HG03521 (cell line): ENCODE measurements at regions not wholly inside any gene's neighbourhood (a gene's known extent, or its start where the extent isn't known, plus 50 kb on each side); places are given as distances from the start of the nearest gene placed in this dataset.

Experiments used
- ATAC-seq: cut with Tn5 transposase; IDR thresholded peaks from one replicate; pipeline ENCODE4 v1.9.1; 2021; ENCODE audit warnings: mild to moderate bottlenecking, moderate library complexity; ENCODE audit not compliant: unreplicated experiment

DNA sequence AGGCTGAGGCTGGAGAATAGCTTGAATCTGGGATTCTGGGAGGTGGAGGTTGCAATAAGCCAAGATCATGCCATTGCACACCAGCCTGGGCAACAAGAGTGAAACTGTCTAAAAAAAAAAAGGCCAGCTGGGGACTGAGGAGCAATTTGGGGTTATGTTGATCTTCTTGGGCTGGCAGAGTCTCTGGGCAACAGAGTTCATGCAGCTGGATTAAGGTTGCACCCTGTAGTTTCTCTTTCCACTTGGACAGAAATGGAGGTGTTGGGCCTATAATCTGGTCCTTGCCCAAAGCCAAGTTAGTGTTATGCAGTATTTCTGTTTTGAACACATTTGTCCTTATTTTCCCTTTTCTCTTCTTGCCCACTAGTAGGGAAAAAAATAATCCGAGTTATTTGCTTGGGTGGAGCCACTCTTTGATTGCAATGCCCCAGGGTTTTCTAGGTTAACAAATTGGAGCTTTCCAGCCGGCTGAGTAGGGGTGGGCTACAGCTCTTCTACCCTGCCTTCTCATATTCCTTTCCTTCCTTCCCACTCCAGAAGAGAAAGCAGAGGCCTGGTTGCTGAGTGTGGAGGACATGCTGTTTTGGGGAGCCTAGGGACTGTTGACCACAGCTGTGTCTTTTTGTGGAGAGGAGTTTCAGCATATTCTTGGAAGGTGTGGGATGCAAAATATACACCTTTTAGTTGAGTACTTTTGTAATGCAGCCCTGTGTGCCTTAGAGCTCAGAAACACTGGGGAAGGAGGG is 213.9 kb downstream of the SOX4 start:
- no peak for ATAC-seq

DNA sequence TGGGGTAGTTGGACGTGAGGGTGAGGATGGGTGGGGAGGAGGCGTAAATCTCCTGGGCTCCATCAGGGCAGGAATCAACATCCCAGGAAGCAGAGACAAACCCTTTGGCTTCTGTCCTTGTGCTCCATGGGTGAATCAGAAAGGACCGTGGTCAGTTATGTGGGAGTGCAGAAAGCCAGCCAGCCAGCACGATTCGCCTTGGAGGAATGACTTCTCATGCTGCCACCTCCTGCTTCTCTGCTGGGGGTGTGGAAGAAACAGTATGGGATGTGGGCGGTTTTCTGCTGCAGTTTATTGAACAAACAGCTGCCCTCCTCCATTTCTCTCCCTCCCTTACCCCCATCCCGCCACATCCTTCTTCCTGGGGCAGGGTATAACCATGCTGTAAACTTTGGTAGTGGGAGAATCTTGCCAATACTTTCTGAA is 214.5 kb downstream of the SOX4 start:
- ATAC-seq = no peak

DNA sequence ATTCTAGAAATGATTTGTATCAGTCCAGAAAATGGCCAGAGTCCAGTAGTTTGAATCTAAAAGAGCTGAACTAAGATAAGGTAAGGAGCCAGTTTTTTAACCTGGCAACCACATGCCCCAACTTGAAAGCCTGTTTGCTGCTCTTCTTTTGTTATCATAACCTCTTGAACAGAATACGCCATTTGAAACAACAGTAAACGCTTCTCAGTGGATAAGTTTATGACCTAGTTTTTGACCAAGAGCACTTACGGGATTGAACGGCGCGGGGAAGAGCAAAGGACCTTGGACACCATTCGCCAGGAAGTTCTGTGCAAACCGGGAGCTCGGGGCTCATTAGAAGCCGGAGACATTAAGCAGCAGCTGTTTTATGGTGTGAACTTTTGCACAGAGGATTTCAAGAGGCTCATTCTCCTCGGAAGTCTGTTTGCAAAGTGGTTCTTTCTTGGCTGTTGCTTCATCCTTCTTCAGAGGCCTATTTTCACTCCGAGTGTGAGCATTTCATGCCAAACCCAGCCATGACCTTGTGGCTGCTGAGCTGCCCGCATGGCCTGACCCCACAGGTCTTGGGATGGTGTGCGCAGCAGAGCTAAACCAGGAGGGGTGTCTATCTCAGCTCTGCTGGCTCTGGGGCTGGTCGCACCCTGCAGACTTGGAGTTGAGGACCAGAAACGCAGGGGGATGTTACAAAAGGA is 215.1 kb downstream of the SOX4 start:
- ATAC-seq = no peak

DNA sequence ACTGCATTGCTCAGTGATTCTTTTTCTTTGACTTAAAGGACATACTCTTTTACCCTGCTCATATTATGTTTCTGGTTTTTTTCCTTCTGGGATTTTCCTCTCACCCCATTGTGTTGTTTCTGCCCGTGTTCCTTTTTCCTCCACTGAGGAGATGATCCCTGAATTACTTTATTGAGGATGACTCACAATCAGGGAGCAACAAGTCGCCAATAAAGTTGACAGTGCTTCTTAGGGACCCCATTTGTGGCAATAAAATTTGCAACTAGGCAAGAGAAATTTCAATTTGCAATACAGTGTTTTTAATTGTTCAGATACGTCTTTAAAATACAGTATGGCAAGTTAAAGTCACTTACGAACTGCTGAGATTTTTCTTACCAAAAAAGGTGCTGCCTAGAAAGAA is 217.9 kb downstream of the SOX4 start:
- ATAC-seq = no peak

DNA sequence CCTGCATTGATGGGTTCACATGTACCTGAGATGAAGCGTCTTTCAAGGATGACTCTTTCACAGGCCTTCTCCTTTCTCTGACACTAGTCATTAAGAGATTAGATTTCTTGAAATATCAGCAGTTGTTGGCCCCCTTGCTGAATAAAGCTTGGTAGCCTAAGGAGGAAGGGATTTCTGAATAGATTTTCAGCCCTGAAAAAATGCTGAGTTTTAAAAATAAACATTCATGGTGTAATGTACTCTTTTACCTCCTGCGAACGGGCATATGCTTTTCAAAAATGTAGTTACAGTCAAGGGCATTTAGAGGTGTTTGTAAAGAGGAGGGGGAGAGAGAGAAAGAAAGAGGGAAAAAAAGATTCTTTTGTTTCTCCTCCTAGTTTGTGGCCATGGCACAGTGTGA is 222.7 kb downstream of the SOX4 start:
- no peak for ATAC-seq

DNA sequence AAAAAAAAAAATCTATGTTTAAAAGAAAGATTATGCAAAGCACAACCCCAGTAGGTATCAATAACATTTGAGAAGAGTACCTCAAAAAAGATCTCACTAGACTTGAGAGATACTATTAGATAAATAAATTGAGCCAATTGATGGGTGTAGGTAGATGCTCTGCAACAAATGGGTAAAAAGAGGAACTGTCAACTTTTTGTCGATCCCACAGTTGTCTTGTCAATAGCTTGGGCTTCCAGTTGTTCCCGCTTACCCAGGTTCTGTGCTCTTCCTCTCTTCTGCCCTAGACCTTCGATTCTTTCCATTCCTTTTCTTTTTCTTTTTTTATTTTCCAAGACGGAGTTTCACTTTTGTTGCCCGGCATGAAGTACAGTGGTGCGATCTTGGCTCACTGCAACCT is 226.9 kb downstream of the SOX4 start:
- no peak for ATAC-seq

DNA sequence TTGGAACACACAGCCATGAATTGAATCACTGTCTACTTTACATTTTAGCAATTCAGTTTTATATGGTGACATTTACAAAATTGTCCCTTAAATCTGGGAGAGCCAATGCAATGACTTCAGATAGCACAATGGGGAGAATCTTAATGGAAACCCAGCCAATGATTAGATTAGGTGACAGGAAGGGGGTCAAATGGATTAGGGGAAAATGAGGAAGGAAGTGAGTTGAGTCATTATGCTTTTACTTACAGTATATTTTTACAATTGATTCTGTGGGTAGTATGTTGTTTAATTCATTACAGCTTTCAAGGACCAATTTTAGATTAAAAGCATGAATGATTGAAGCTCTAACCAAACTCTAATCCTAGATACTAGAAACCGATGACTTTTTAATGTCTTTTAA is 229.8 kb downstream of the SOX4 start:
- no peak for ATAC-seq

DNA sequence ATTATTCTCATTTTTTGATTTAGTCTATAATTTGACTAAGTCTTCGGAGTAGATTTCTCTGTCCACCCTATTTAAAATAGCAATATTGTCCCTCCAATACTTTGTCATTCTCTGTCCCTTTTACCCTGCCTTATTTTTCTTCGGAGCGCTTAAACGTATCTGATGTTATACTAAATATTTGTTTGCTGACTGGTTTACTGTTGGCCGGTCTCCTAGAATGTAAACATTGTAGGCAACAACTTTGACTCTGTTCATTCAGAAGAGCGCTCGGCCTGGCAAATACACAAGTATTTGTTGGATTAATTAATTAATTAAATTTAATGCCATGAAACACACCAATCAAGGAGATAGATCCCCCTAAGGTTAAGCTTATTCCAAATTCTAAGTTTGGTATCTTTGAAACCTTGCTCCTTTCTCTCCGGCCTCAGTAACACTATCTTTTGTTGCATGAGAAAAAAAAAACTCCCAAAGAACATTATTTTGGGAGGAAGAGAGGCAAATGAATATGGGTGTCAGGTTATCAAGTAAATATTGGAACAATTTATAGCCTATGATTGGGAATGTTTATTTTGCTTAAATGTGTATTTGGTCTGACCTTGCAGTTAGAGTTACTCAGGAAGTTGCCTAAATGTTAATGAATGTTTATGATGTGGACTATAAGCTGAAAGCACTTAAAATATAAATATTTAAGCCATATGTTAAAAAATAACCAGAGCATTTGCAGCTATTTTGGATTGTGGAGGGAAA is 231.1 kb downstream of the SOX4 start:
- no peak for ATAC-seq

DNA sequence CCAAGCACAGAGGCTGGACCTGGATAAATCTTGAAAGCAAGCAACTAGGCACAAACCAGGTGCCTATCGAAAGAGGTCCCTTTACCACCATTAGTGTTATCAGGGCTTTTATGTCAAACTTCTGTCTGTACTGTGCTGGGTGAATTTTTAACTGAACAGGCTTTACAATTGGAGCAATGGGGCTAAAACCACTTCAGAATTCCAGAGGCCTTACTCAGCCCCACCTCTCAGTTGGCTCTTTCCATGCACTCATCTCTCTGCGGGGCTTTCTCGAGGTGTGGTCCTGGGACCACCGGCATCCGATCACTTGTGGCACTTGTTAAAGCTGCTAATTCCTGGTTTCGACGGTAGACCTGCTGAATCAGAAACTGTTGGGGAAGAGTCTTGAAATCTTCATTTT is 232.5 kb downstream of the SOX4 start:
- no peak for ATAC-seq

DNA sequence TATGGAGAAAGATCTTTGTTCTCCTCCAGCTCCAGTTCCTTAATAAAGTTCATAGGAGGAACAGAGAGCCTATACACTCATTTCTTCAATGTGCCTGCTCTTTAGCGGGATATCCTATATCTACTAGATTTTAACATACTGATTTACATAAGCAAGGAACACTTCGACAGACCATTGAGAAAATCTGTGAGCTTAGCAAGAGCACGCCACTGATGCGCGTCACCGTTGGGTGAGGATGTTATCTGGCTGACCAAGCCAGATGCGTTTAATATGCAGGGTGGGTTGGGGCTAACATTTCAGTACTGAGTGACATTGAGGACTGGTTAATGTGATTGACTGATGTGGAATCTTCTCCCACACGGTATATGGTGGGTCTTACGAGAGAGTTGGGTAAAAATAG is 233.4 kb downstream of the SOX4 start:
- no peak for ATAC-seq

DNA sequence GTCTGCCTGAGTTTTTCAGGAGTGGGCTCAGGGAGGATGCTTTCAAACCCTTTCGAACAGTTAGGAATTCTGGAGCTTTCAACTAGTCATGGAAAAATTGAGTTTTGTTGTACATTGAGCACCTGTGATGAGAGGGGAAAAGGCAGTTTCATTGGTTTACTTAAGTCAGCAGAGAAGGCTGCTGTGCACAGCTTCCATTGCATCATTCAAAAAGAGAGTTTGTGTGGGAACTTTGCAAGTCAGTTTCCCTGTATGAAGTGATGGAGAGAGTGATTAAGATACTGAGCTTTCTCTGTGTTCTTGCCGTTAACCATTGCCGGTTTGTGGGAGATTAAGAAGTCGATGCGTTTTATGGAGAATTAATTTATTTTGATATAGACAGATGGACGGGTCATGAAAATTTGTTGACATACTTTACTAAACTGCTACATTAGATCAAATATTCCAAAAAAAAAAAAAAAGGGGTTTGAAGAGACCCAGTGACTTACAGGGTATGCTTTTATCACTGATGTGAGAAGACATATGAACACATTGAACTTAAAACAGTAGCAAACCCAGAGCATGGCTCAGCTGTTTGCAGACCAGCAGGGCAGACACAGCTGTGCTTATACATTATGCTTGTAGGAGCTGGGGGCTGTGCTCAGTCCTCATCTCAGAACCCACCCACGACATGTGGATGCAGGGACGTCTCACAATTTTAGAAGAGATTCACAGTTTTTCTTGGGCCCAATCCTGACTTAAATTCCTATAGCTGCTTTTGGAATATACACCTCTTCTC is 234.1 kb downstream of the SOX4 start:
- ATAC-seq = no peak

DNA sequence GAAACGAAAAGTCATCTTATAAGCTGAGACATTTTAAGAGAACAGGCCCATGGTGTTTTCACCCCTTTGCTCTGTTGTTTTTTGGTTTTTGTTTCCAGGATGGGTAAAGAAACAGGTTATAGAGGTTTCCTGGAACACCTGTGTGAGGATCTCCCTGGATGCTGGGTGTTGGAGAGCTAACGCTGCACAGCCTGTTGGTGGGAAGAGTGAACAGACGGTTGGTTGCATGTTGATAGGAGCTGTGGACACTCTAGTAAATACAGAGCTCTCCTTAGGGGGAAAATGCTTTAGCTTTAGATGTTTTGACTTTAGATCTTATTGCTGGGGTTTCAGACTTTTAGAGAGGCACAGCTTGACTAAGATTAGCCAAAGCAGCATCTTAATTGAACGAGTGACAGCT is 235.2 kb downstream of the SOX4 start:
- no peak for ATAC-seq

DNA sequence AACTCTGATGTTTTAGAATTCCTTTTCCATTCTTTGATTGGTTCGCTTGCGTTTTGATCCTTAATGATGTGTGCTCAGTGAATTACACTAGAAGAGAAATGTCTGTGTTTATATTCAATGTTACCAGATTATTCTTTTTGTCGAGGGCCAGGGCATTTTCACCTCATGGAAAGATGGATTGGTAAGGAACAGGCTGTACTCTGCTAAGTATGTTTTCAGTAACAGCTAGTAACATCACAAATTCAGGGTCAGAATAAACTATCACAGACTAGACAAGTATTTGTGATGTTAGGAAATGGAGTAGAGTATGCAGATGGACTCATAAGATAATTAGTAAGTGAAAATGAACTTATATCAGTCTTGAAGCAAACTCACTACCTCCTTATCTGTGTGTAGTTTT is 235.6 kb downstream of the SOX4 start:
- ATAC-seq = no peak

DNA sequence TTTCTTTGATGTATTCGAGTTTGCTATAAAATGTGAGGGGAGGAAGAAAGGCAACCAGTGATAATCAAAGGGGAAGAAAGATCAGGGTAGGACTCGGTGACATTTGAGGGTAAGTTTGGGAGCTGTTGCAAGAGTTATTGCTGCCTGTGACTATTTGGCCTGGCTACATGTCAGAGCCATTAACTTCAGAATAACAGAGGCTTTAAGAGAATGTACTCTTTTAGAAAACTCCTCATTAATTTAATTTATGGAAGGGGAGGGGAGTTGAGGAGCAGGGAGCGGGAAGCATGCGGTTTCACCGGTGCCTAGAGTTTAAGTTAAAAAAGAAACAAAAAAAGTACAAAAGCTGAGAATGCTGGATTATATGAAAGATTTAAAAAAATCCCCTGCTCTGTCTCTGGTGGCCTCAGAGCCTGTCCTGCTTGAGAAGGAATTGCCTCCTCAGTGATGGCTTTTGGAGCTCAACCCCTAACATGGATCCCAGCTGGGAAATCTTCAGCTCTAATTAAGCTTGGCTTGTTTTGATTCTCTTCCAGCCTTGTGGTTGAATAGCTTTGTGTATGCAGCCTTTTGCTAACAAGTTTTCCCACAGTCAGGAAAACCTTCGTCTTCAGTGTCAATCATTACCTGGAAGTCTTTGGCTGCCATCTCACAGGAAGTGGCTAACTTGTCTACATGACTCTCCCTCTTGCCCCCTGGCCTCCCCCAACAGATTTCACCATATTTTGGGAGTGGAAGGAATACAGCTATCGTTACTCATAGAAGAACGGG is 238.2 kb downstream of the SOX4 start:
- no peak for ATAC-seq

DNA sequence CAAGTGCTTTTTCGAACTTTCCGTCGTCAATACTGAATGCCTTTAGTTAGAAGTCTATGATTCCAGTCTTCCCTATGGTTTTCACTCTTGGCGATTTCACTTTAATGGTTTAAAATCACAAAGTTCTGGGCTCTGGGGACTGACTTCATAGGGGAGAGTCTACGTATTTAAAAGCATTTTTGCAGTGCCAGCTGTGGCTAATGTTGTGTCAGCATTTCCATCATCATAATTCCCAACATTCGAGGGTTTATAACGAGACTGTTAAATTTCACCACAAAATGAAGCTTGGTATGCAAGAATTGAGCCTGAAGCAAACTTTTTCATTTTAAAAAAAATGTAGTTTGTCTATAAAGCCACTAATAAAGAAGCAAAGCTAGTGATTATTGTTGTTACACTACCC is 242.7 kb downstream of the SOX4 start:
- no peak for ATAC-seq

DNA sequence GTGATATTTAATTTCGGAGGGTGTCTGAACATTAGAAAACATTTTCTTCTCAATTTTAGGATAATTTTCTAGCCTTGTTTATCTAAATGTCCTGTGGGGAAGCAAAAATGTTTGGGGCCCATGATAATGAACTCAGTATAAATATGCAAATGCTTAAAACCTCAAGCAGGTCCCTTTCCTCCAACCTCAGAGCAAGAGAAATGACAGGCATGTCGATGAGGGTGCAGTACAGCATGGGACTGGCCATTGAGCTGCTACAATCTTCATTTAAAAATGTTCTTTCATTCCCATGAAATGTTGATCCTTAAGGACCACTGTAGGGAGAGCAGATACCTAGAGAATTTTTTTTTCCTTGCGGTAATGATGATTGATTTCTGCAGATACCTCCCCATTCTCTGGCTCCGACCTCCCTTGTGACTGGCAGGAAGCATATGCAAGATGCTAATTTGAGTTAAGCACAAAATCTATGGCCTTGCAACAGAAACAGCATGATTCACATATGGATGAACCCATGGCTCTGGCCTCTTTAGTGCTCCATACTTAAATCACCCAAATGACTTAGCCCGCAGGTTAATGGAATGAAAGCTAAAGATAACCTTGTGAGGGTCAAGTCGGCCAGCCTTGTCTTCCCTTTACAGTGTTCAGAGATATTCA is 243.3 kb downstream of the SOX4 start:
- no peak for ATAC-seq

DNA sequence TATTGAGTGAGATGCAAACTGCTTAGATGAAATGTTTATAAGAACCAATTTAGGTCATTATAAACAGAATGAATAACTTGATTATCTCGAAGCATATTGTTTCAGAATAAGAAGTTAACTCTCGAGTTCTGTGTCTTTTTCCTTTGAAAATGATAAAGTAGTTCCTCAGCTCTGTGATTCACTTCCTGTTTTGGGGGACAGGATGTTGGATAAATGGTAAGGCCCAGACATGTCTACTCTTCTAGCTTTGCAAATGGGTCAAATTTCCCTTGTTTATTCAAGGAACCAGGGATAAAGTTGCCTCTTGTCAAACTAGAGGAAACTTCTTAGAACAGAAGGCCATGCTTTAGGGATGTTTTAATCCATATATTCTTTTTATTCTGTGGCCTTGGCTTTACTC is 246.9 kb downstream of the SOX4 start:
- no peak for ATAC-seq

DNA sequence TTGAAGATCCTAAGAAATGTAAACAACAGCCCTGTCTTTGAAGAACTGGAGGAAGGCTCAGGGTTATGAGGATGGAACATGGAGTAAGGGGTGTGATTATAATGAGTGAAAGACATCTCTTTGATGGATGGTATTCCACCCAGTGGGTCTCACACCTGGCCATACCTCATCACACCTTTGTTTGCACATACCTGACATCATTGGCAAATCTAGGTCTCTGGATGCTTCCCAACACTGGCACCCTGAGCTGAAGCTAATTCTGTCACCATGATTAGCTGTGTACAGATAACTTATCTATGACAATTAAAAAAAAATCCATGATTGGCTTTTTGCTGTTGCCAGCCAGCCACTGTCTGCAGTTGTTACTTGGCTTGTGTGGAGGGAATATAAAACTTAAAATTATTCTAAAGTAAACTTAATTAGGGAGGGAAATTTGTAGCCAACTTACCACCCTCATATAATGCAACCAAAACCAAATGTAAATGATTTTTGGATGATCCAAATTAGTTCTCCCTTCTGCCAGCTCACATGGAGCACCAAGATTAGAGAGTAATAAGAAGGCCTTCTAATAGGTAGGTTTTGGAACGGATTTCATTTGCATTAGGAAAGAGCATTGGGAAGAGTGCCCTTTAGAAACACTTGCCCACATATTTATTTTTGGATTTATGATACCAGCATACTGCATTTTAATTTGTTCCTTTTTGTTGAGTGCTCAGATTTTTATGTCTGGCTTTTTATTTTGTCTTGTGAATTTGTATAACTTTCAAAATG is 249.5 kb downstream of the SOX4 start:
- ATAC-seq = no peak
